Endodermal cell (in vitro differentiated cells): ENCODE measurements at regions not wholly inside any gene's neighbourhood (a gene's known extent, or its start where the extent isn't known, plus 50 kb on each side); places are given as distances from the start of the nearest gene placed in this dataset.

Experiments
- DNase-seq: peaks from one replicate; pipeline ENCODE4 v3.0.0-alpha.2; 2017
- H3K27ac ChIP-seq: 2 replicates; pipeline ENCODE4 v1.5.1; 2013; ENCODE audit warnings: mild to moderate bottlenecking, low read depth, low read length, moderate library complexity
- H3K27me3 ChIP-seq: 2 replicates; pipeline ENCODE4 v1.6.1; 2013; ENCODE audit warnings: mild to moderate bottlenecking, low read length, moderate library complexity; ENCODE audit not compliant: insufficient read depth, control insufficient read depth, poor library complexity, severe bottlenecking
- H3K36me3 ChIP-seq: 2 replicates; pipeline ENCODE4 v1.7.0; 2013; ENCODE audit warnings: mild to moderate bottlenecking, low read length, moderate library complexity; ENCODE audit not compliant: control insufficient read depth, insufficient read depth
- H3K4me1 ChIP-seq: one replicate; pipeline ENCODE4 v1.7.0; 2013; ENCODE audit warnings: low read length; ENCODE audit not compliant: control insufficient read depth, insufficient read depth
- H3K4me3 ChIP-seq: 2 replicates; pipeline ENCODE4 v1.5.1; 2013; ENCODE audit warnings: mild to moderate bottlenecking, low read length, moderate library complexity
- H3K9ac ChIP-seq: 2 replicates; pipeline ENCODE4 v1.6.1; 2013; ENCODE audit warnings: mild to moderate bottlenecking, low read length, moderate library complexity; ENCODE audit not compliant: poor library complexity, severe bottlenecking; ENCODE audit errors: extremely low read depth
- H3K9me3 ChIP-seq: 2 replicates; pipeline ENCODE4 v1.6.1; 2013; ENCODE audit warnings: mild to moderate bottlenecking, low read length, moderate library complexity; ENCODE audit not compliant: control insufficient read depth
- H3K27ac Mint-ChIP-seq: 2 replicates; pipeline ENCODE4 v1.8.0; 2020; ENCODE audit warnings: mixed read lengths
- H3K27me3 Mint-ChIP-seq: 2 replicates; pipeline ENCODE4 v1.8.0; 2021; ENCODE audit warnings: mild to moderate bottlenecking, mixed read lengths; ENCODE audit not compliant: insufficient read depth
- H3K36me3 Mint-ChIP-seq: 2 replicates; pipeline ENCODE4 v1.8.0; 2020; ENCODE audit warnings: low read depth, mixed read lengths
- H3K4me1 Mint-ChIP-seq: 2 replicates; pipeline ENCODE4 v1.8.0; 2020; ENCODE audit warnings: mixed read lengths
- H3K4me3 Mint-ChIP-seq: 2 replicates; pipeline ENCODE4 v1.8.0; 2020; ENCODE audit warnings: mild to moderate bottlenecking, moderate library complexity, mixed read lengths
- H3K9me3 Mint-ChIP-seq: 2 replicates; pipeline ENCODE4 v1.8.0; 2020; ENCODE audit warnings: mild to moderate bottlenecking, mixed read lengths
- CTCF ChIP-seq: fragments of 200-600 bp; sonication (generic); conservative IDR thresholded peaks from 2 replicates; pipeline ENCODE4 v1.5.0; 2021; ENCODE audit warnings: antibody characterized with exemption, mild to moderate bottlenecking
- WGBS, 2 experiments: methylation state at CpG; one replicate each; pipeline versions ENCODE4 v1.1.5 to v1.1.7; 2013; ENCODE audit warnings: missing lambda C conversion rate in 2 of 2, mixed read lengths in 1 of 2; ENCODE audit not compliant: insufficient coverage in 1 of 2, insufficient read length in 1 of 2; 5-methylcytosine and 5-hydroxymethylcytosine counted together

GRCh38 chr2:14530506-14530905, 102.0 kb upstream of the LRATD1 start:
- no peak overlapping the region for H3K27ac ChIP-seq
- no peak for DNase-seq
- Mint-ChIP-seq H3K36me3 (no peaks in the 10 kb centered on the region), H3K4me1 (no peaks in the 10 kb centered on the region), H3K9me3 (no peaks in the 10 kb centered on the region), H3K4me3 (no peak overlapping the region), H3K27ac (no peak overlapping the region), H3K27me3 (no peaks in the 10 kb centered on the region)
- no peak overlapping the region for H3K4me3 ChIP-seq
- H3K9ac ChIP-seq: no peak overlapping the region
- no peaks in the 10 kb centered on the region for H3K27me3 ChIP-seq
- H3K9me3 ChIP-seq: no peaks in the 10 kb centered on the region
- WGBS, 2 experiments: 87 to 100% methylated on average over 2 to 3 of the region's 3 CpGs
- TF ChIP-seq CTCF: no peak
- no peaks in the 10 kb centered on the region for H3K36me3 ChIP-seq
- no peaks in the 10 kb centered on the region for H3K4me1 ChIP-seq

- H3K27ac ChIP-seq: no peak overlapping the region
- no peaks in the 10 kb centered on the region for H3K27me3 ChIP-seq
- no peaks in the 10 kb centered on the region for H3K36me3 ChIP-seq
- Mint-ChIP-seq H3K4me3 (no peak overlapping the region), H3K4me1 (no peaks in the 10 kb centered on the region), H3K27me3 (no peaks in the 10 kb centered on the region), H3K36me3 (no peaks in the 10 kb centered on the region), H3K27ac (no peak overlapping the region), H3K9me3 (no peaks in the 10 kb centered on the region)
- no peak overlapping the region for H3K4me3 ChIP-seq
- no peak for TF ChIP-seq CTCF
- H3K4me1 ChIP-seq: no peaks in the 10 kb centered on the region
- no peaks in the 10 kb centered on the region for H3K9me3 ChIP-seq
- no peak overlapping the region for H3K9ac ChIP-seq
- DNase-seq: no peak
- 25 to 42% methylated on average over 1 of the region's 1 CpG for WGBS, 2 experiments
Observed at GRCh38 chr2:14533131-14533757, 99.3 kb upstream of the LRATD1 start.

GRCh38 chr2:14535156-14535555, 97.4 kb upstream of the LRATD1 start:
- no peak for DNase-seq
- no peaks in the 10 kb centered on the region for H3K27me3 Mint-ChIP-seq
- no peaks in the 10 kb centered on the region for H3K27me3 ChIP-seq
- no peak overlapping the region for H3K9ac ChIP-seq
- no peaks in the 10 kb centered on the region for H3K36me3 Mint-ChIP-seq
- H3K4me1 ChIP-seq: no peaks in the 10 kb centered on the region
- no peak overlapping the region for H3K27ac ChIP-seq
- no peak overlapping the region for H3K27ac Mint-ChIP-seq
- H3K4me1 Mint-ChIP-seq: no peaks in the 10 kb centered on the region
- no peak overlapping the region for H3K4me3 ChIP-seq
- H3K9me3 Mint-ChIP-seq: no peaks in the 10 kb centered on the region
- TF ChIP-seq CTCF: no peak
- no peaks in the 10 kb centered on the region for H3K36me3 ChIP-seq
- 62 to 76% methylated on average over 2 to 4 of the region's 4 CpGs for WGBS, 2 experiments
- no peaks in the 10 kb centered on the region for H3K9me3 ChIP-seq
- H3K4me3 Mint-ChIP-seq: no peak overlapping the region
